ENCODE measurements at regions not wholly inside any gene's neighbourhood (a gene's known extent, or its start where the extent isn't known, plus 50 kb on each side); places are given as distances from the start of the nearest gene placed in this dataset.
"Not testable (repeated sequence)": the region's sequence is repeated elsewhere in the genome, so short reads cannot be mapped to it uniquely, and the experiment has no call there.

DNA sequence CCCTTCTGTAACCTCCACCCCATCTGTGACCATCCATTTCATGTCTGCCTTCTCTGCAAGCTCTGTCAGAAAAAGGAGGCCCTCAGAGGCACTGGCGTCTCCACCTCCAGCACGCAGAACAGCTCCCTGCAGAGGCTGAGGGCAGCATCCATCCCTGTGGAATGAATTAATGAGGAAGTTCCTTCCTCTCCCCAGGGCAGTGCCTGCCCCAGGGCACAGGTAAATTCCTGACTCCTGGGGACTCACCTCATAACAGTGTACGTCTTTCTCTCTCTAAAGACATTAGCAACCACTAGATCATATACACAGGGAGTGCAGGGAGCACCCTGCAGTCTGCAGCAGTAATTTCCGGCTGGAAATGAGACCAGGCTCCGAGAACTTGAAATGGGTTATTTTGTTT is 155.0 kb upstream of the TMEM132C start:
- Histone ChIP-seq H3F3A (ENCODE audit: insufficient read depth) (no peaks in the 10 kb centered on the region), H3K36me3 (ENCODE audit: low read length) (no peaks in the 10 kb centered on the region), H3K27me3 (ENCODE audit: low read length) (no peaks in the 10 kb centered on the region), H3K4me3 (ENCODE audit: insufficient read depth, low read length, poor library complexity, severe bottlenecking) (no peak overlapping the region), H3K9ac (ENCODE audit: low read length) (no peak overlapping the region), H3K27ac (ENCODE audit: low read depth, low read length) (no peak overlapping the region), H4K20me1 (ENCODE audit: low read depth, low read length) (no peaks in the 10 kb centered on the region), H3K9me2 (replicated peaks; ENCODE audit: insufficient read depth, low read length) (no peaks in the 10 kb centered on the region), H3K4me2 (ENCODE audit: low read depth, low read length, poor library complexity, severe bottlenecking) (no peak overlapping the region), H2AFZ (ENCODE audit: low read depth, low read length, severe bottlenecking) (no peak overlapping the region), H3K79me2 (ENCODE audit: insufficient read depth, low read length) (no peaks in the 10 kb centered on the region), H3K9me3 (ENCODE audit: insufficient read depth, low read length) (no peaks in the 10 kb centered on the region)
- no peak for TF ChIP-seq EZH2phosphoT487 (conservative IDR thresholded peaks at IDR 0.05; ENCODE audit: low read length)
- TF ChIP-seq, protein P1, sequence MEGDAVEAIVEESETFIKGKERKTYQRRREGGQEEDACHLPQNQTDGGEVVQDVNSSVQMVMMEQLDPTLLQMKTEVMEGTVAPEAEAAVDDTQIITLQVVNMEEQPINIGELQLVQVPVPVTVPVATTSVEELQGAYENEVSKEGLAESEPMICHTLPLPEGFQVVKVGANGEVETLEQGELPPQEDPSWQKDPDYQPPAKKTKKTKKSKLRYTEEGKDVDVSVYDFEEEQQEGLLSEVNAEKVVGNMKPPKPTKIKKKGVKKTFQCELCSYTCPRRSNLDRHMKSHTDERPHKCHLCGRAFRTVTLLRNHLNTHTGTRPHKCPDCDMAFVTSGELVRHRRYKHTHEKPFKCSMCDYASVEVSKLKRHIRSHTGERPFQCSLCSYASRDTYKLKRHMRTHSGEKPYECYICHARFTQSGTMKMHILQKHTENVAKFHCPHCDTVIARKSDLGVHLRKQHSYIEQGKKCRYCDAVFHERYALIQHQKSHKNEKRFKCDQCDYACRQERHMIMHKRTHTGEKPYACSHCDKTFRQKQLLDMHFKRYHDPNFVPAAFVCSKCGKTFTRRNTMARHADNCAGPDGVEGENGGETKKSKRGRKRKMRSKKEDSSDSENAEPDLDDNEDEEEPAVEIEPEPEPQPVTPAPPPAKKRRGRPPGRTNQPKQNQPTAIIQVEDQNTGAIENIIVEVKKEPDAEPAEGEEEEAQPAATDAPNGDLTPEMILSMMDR (IDR thresholded peaks at IDR 0.05; ENCODE audit: insufficient read depth, low read length, poor library complexity, severe bottlenecking), result no peak

GRCh38 chr12:128113250-128113649 is 153.7 kb upstream of the TMEM132C start:
- H3F3A ChIP-seq (ENCODE audit: insufficient read depth); H3K4me3 ChIP-seq (ENCODE audit: insufficient read depth, low read length, poor library complexity, severe bottlenecking); H3K4me2 ChIP-seq (ENCODE audit: low read depth, low read length, poor library complexity, severe bottlenecking); H3K27ac ChIP-seq (ENCODE audit: low read depth, low read length); H2AFZ ChIP-seq (ENCODE audit: low read depth, low read length, severe bottlenecking); H3K9ac ChIP-seq (ENCODE audit: low read length); H3K36me3 ChIP-seq (ENCODE audit: low read length); H3K27me3 ChIP-seq (ENCODE audit: low read length); H3K9me2 ChIP-seq (replicated peaks; ENCODE audit: insufficient read depth, low read length); H4K20me1 ChIP-seq (ENCODE audit: low read depth, low read length); H3K79me2 ChIP-seq (ENCODE audit: insufficient read depth, low read length); H3K9me3 ChIP-seq (ENCODE audit: insufficient read depth, low read length): not testable (repeated sequence)

- Histone ChIP-seq H3K9me3 (ENCODE audit: insufficient read depth, low read length) (0 out of 2 replicates have a peak, but pooled peaks cover 6% of the 10 kb centered on the region), H3K79me2 (ENCODE audit: insufficient read depth, low read length) (no peaks in the 10 kb centered on the region), H3K4me3 (ENCODE audit: insufficient read depth, low read length, poor library complexity, severe bottlenecking) (no peak overlapping the region), H3K9me2 (replicated peaks; ENCODE audit: insufficient read depth, low read length) (no peaks in the 10 kb centered on the region), H3F3A (ENCODE audit: insufficient read depth) (no peaks in the 10 kb centered on the region), H3K4me2 (ENCODE audit: low read depth, low read length, poor library complexity, severe bottlenecking) (no peak overlapping the region), H4K20me1 (ENCODE audit: low read depth, low read length) (no peaks in the 10 kb centered on the region), H3K36me3 (ENCODE audit: low read length) (no peaks in the 10 kb centered on the region), H3K27ac (ENCODE audit: low read depth, low read length) (no peak overlapping the region), H3K27me3 (ENCODE audit: low read length) (no peaks in the 10 kb centered on the region), H2AFZ (ENCODE audit: low read depth, low read length, severe bottlenecking) (no peak overlapping the region), H3K9ac (ENCODE audit: low read length) (no peak overlapping the region)
- TF ChIP-seq EZH2phosphoT487 (conservative IDR thresholded peaks at IDR 0.05; ENCODE audit: low read length), result no peak
- TF ChIP-seq, protein P1 (IDR thresholded peaks at IDR 0.05; ENCODE audit: insufficient read depth, low read length, poor library complexity, severe bottlenecking), result no peak
Measured at GRCh38 chr12:128114485-128114884, 152.5 kb upstream of the TMEM132C start.

DNA sequence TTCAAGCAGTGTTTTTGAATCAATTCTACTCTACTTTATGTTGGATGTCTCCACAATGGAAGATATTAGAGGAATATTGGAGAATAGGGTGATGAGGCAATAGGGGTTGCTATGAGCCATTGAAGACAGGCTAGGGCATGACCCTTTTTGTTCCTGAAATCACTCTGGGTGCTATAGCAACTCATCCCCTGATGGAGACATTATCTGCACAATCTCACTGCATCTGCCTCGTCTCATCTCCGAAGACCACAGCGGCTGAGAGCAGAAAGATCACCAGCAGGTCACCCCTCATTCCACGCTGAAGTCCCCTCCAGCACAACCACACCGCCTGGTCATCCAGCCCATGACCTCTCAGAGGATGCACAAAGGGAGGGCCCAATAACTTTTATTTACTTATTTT is 150.4 kb upstream of the TMEM132C start:
- no peaks in the 10 kb centered on the region for H3K27me3 ChIP-seq (ENCODE audit: low read length)
- H3K4me2 ChIP-seq (ENCODE audit: low read depth, low read length, poor library complexity, severe bottlenecking), result no peak overlapping the region
- H4K20me1 ChIP-seq (ENCODE audit: low read depth, low read length), result no peaks in the 10 kb centered on the region
- 0 out of 2 replicates have a peak, but pooled peaks cover 6% of the 10 kb centered on the region for H3K9me3 ChIP-seq (ENCODE audit: insufficient read depth, low read length)
- H3F3A ChIP-seq (ENCODE audit: insufficient read depth), result no peaks in the 10 kb centered on the region
- no peak overlapping the region for H3K27ac ChIP-seq (ENCODE audit: low read depth, low read length)
- H3K79me2 ChIP-seq (ENCODE audit: insufficient read depth, low read length), result no peaks in the 10 kb centered on the region
- H3K4me3 ChIP-seq (ENCODE audit: insufficient read depth, low read length, poor library complexity, severe bottlenecking), result no peak overlapping the region
- no peaks in the 10 kb centered on the region for H3K36me3 ChIP-seq (ENCODE audit: low read length)
- H3K9me2 ChIP-seq (replicated peaks; ENCODE audit: insufficient read depth, low read length), result no peaks in the 10 kb centered on the region
- no peak overlapping the region for H2AFZ ChIP-seq (ENCODE audit: low read depth, low read length, severe bottlenecking)
- TF ChIP-seq EZH2phosphoT487 (conservative IDR thresholded peaks at IDR 0.05; ENCODE audit: low read length), result no peak
- TF ChIP-seq, protein P1 (IDR thresholded peaks at IDR 0.05; ENCODE audit: insufficient read depth, low read length, poor library complexity, severe bottlenecking), result no peak
- no peak overlapping the region for H3K9ac ChIP-seq (ENCODE audit: low read length)
